ENCODE measurements at regions not wholly inside any gene's neighbourhood (a gene's known extent, or its start where the extent isn't known, plus 50 kb on each side); places are given as distances from the start of the nearest gene placed in this dataset.

- DNase-seq (ENCODE audit: low spot score) (no peak), ATAC-seq (ENCODE audit: insufficient number of reproducible peaks, low FRiP score, low read depth) (no peak)
- Histone ChIP-seq H3K27ac (no peak overlapping the region), H3K4me3 (no peak overlapping the region), H3K36me3 (no peaks in the 10 kb centered on the region), H3K9me3 (no peaks in the 10 kb centered on the region), H3K27me3 (replicated peaks; ENCODE audit: insufficient read depth) (no peaks in the 10 kb centered on the region), H3K4me1 (ENCODE audit: control insufficient read depth in 1 of 2, low read depth in 2 of 2) (no peaks in the 10 kb centered on the region)
- TF ChIP-seq CTCF (IDR thresholded peaks at IDR 0.05): no peak
These were observed 50.6 kb upstream of the SETBP1 start for GRCh38 chr18:44630118-44630517.

Data from thoracic aorta (tissue), 2 donors.